Testis (tissue), 2 donors: ENCODE measurements at regions not wholly inside any gene's neighbourhood (a gene's known extent, or its start where the extent isn't known, plus 50 kb on each side); places are given as distances from the start of the nearest gene placed in this dataset.

Experiments
- DNase-seq: peaks from one replicate; pipeline ENCODE4 v3.0.0-alpha.2; 2019
- H3K27ac ChIP-seq, 2 donors: fragments of 200-600 bp; sonication (generic); one replicate each; pipeline ENCODE4 v1.5.1; 2019
- H3K27me3 ChIP-seq: fragments of 200-600 bp; sonication (generic); one replicate; pipeline ENCODE4 v1.5.1; 2019
- H3K36me3 ChIP-seq: fragments of 200-600 bp; sonication (generic); one replicate; pipeline ENCODE4 v1.5.1; 2017; ENCODE audit warnings: low read depth; ENCODE audit errors: missing control alignments
- H3K4me1 ChIP-seq: fragments of 200-600 bp; sonication (generic); one replicate; pipeline ENCODE4 v1.5.1; 2019
- H3K4me3 ChIP-seq, 2 donors: fragments of 200-600 bp; sonication (generic); one replicate each; pipeline ENCODE4 v1.5.1; 2017 to 2019
- H3K9me3 ChIP-seq: fragments of 200-600 bp; sonication (generic); one replicate; pipeline ENCODE4 v1.5.1; 2017
- CTCF ChIP-seq, 3 experiments: fragments of 450-650 bp in 2 of 3; fragments of 200-600 bp in 1 of 3; sonication (generic) in 1 of 3; IDR thresholded peaks; one replicate each; pipeline ENCODE4 v1.5.1; 2016 to 2019; ENCODE audit warnings: antibody characterized with exemption in 3 of 3, mild to moderate bottlenecking in 2 of 3, moderate library complexity in 1 of 3
- POLR2A ChIP-seq: fragments of 450-650 bp; IDR thresholded peaks from one replicate; pipeline ENCODE4 v1.6.1; 2017; ENCODE audit warnings: antibody characterized with exemption, mild to moderate bottlenecking, moderate library complexity
- WGBS, 2 donors: methylation state at CpG; one replicate each; pipeline ENCODE4 v1.1.5; 2018; 5-methylcytosine and 5-hydroxymethylcytosine counted together
- intact Hi-C: fragments of 100-400 bp; cut with DNase I; formaldehyde crosslinking; loops from one replicate; pipeline ENCODE4 v1.15.1; 2023; ENCODE audit warnings: low total_unique reads

GRCh38 chr1:102628109-102628613 is 480.2 kb downstream of the COL11A1 start:
- no peaks in the 10 kb centered on the region for H3K36me3 ChIP-seq
- no peak for TF ChIP-seq CTCF (IDR thresholded peaks at IDR 0.05)
- TF ChIP-seq POLR2A, result no peak
- intact Hi-C loops, result no loop called here
- no peak overlapping the region for H3K27ac ChIP-seq
- H3K4me3 ChIP-seq, result no peak overlapping the region
- no peaks in the 10 kb centered on the region for H3K9me3 ChIP-seq
- 69% methylated on average over 5 of the region's 5 CpGs for WGBS, 2 donors
- no peak for DNase-seq
- no peaks in the 10 kb centered on the region for H3K4me1 ChIP-seq
- no peaks in the 10 kb centered on the region for H3K27me3 ChIP-seq

GRCh38 chr1:102627145-102627544 is 481.2 kb downstream of the COL11A1 start:
- H3K36me3 ChIP-seq, result no peaks in the 10 kb centered on the region
- TF ChIP-seq CTCF (IDR thresholded peaks at IDR 0.05) (no peak), POLR2A (no peak)
- no peaks in the 10 kb centered on the region for H3K9me3 ChIP-seq
- intact Hi-C loops, result no loop called here
- WGBS, 2 donors, result 89 to 93% methylated on average over 2 of the region's 2 CpGs
- no peaks in the 10 kb centered on the region for H3K4me1 ChIP-seq
- no peaks in the 10 kb centered on the region for H3K27me3 ChIP-seq
- H3K4me3 ChIP-seq, result no peak overlapping the region
- no peak for DNase-seq
- H3K27ac ChIP-seq, result no peak overlapping the region

- 60 to 71% methylated on average over 2 of the region's 2 CpGs for WGBS, 2 donors
- TF ChIP-seq POLR2A (no peak), CTCF (IDR thresholded peaks at IDR 0.05) (no peak)
- intact Hi-C loops, result no loop called here
Observed at GRCh38 chr1:102615896-102616295, 492.4 kb downstream of the COL11A1 start.

GRCh38 chr1:102595106-102595505 is 513.2 kb downstream of the COL11A1 start:
- H3K36me3 ChIP-seq, result no peaks in the 10 kb centered on the region
- no peak overlapping the region for H3K27ac ChIP-seq
- WGBS, 2 donors, result 88 to 91% methylated on average over 2 of the region's 2 CpGs
- TF ChIP-seq CTCF (IDR thresholded peaks at IDR 0.05) (no peak), POLR2A (no peak)
- no peaks in the 10 kb centered on the region for H3K4me1 ChIP-seq
- intact Hi-C loops, result no loop called here
- DNase-seq, result no peak
- no peak overlapping the region for H3K4me3 ChIP-seq
- H3K9me3 ChIP-seq, result no peaks in the 10 kb centered on the region
- no peaks in the 10 kb centered on the region for H3K27me3 ChIP-seq

More at GRCh38 chr1:102615896-102616295, 492.4 kb downstream of the COL11A1 start:
- H3K36me3 ChIP-seq, result no peaks in the 10 kb centered on the region
- H3K4me1 ChIP-seq, result no peaks in the 10 kb centered on the region
- DNase-seq, result no peak
- H3K9me3 ChIP-seq, result no peaks in the 10 kb centered on the region
- H3K27me3 ChIP-seq, result no peaks in the 10 kb centered on the region
- H3K27ac ChIP-seq, result no peak overlapping the region
- no peak overlapping the region for H3K4me3 ChIP-seq

GRCh38 chr1:102593276-102593675 is 515.0 kb downstream of the COL11A1 start:
- intact Hi-C loops, result no loop called here
- H3K4me1 ChIP-seq, result no peaks in the 10 kb centered on the region
- no peak overlapping the region for H3K27ac ChIP-seq
- H3K4me3 ChIP-seq, result no peak overlapping the region
- no peak for DNase-seq
- no peaks in the 10 kb centered on the region for H3K36me3 ChIP-seq
- no peaks in the 10 kb centered on the region for H3K27me3 ChIP-seq
- H3K9me3 ChIP-seq, result no peaks in the 10 kb centered on the region
- no peak for TF ChIP-seq CTCF (IDR thresholded peaks at IDR 0.05)
- TF ChIP-seq POLR2A, result no peak
